Mesothelial cell of epicardium (in vitro differentiated cells): ENCODE measurements at regions not wholly inside any gene's neighbourhood (a gene's known extent, or its start where the extent isn't known, plus 50 kb on each side); places are given as distances from the start of the nearest gene placed in this dataset.

Experiments used
- DNase-seq, 2 experiments: peaks; one replicate each; pipeline ENCODE4 v3.0.0; 2021; ENCODE audit warnings: low spot score in 2 of 2; ENCODE audit not compliant: unreplicated experiment in 2 of 2
- H3K27ac Mint-ChIP-seq: 2 replicates; pipeline ENCODE4 v1.8.0; 2021; ENCODE audit warnings: mixed read lengths
- H3K27me3 Mint-ChIP-seq: 2 replicates; pipeline ENCODE4 v1.8.0; 2021; ENCODE audit warnings: low read depth, mixed read lengths
- H3K36me3 Mint-ChIP-seq: 2 replicates; pipeline ENCODE4 v1.8.0; 2021; ENCODE audit warnings: mixed read lengths
- H3K4me1 Mint-ChIP-seq: 2 replicates; pipeline ENCODE4 v1.8.0; 2021; ENCODE audit warnings: mixed read lengths
- H3K4me3 Mint-ChIP-seq: 2 replicates; pipeline ENCODE4 v1.8.0; 2021; ENCODE audit warnings: mild to moderate bottlenecking, moderate library complexity, mixed read lengths
- H3K9me3 Mint-ChIP-seq: 2 replicates; pipeline ENCODE4 v1.8.0; 2021; ENCODE audit warnings: mixed read lengths
- CTCF ChIP-seq: fragments of 200-600 bp; sonication (generic); IDR thresholded peaks from one replicate; pipeline ENCODE4 v1.5.0; 2021; ENCODE audit warnings: antibody characterized with exemption; ENCODE audit not compliant: unreplicated experiment

GRCh38 chr20:43293068-43293786, 103.5 kb upstream of the PTPRT start:
- Mint-ChIP-seq H3K27ac (no peak overlapping the region), H3K9me3 (peaks cover 17% of the 10 kb centered on the region), H3K27me3 (no peaks in the 10 kb centered on the region), H3K4me1 (no peaks in the 10 kb centered on the region), H3K4me3 (no peak overlapping the region), H3K36me3 (no peaks in the 10 kb centered on the region)
- no peak for DNase-seq
- TF ChIP-seq CTCF = no peak

GRCh38 chr20:43292222-43292621, 102.5 kb upstream of the PTPRT start:
- no peaks in the 10 kb centered on the region for H3K27me3 Mint-ChIP-seq
- H3K36me3 Mint-ChIP-seq = no peaks in the 10 kb centered on the region
- H3K4me3 Mint-ChIP-seq = no peak overlapping the region
- no peak for TF ChIP-seq CTCF
- H3K9me3 Mint-ChIP-seq = peaks cover 18% of the 10 kb centered on the region
- no peak overlapping the region for H3K27ac Mint-ChIP-seq
- DNase-seq = no peak
- H3K4me1 Mint-ChIP-seq = no peaks in the 10 kb centered on the region

GRCh38 chr20:43287637-43288036, 97.9 kb upstream of the PTPRT start:
- H3K4me3 Mint-ChIP-seq = no peak overlapping the region
- H3K27ac Mint-ChIP-seq = no peak overlapping the region
- TF ChIP-seq CTCF = no peak
- no peaks in the 10 kb centered on the region for H3K27me3 Mint-ChIP-seq
- H3K4me1 Mint-ChIP-seq = no peaks in the 10 kb centered on the region
- H3K36me3 Mint-ChIP-seq = no peaks in the 10 kb centered on the region
- H3K9me3 Mint-ChIP-seq = peaks cover 10% of the 10 kb centered on the region
- no peak for DNase-seq

- Mint-ChIP-seq H3K4me3 (no peak overlapping the region), H3K9me3 (peaks cover 10% of the 10 kb centered on the region), H3K27me3 (no peaks in the 10 kb centered on the region), H3K27ac (no peak overlapping the region), H3K4me1 (no peaks in the 10 kb centered on the region), H3K36me3 (no peaks in the 10 kb centered on the region)
- TF ChIP-seq CTCF = no peak
- no peak for DNase-seq
These were observed 95.5 kb upstream of the PTPRT start for GRCh38 chr20:43285170-43285569.

GRCh38 chr20:43284486-43284885, 94.8 kb upstream of the PTPRT start:
- no peak overlapping the region for H3K27ac Mint-ChIP-seq
- DNase-seq = no peak
- TF ChIP-seq CTCF = no peak
- H3K9me3 Mint-ChIP-seq = peaks cover 10% of the 10 kb centered on the region
- no peaks in the 10 kb centered on the region for H3K27me3 Mint-ChIP-seq
- no peak overlapping the region for H3K4me3 Mint-ChIP-seq
- H3K4me1 Mint-ChIP-seq = no peaks in the 10 kb centered on the region
- H3K36me3 Mint-ChIP-seq = no peaks in the 10 kb centered on the region

GRCh38 chr20:43283126-43283525, 93.4 kb upstream of the PTPRT start:
- DNase-seq = no peak
- H3K4me3 Mint-ChIP-seq = no peak overlapping the region
- H3K36me3 Mint-ChIP-seq = no peaks in the 10 kb centered on the region
- TF ChIP-seq CTCF = no peak
- no peak overlapping the region for H3K27ac Mint-ChIP-seq
- no peaks in the 10 kb centered on the region for H3K27me3 Mint-ChIP-seq
- peaks cover 10% of the 10 kb centered on the region for H3K9me3 Mint-ChIP-seq
- no peaks in the 10 kb centered on the region for H3K4me1 Mint-ChIP-seq
